Activated T-helper 17 cell treated with anti-CD3 and anti-CD28 coated beads, Interleukin-2, amount 50 U/mL, for 72 hours (primary cell): ENCODE measurements at regions not wholly inside any gene's neighbourhood (a gene's known extent, or its start where the extent isn't known, plus 50 kb on each side); places are given as distances from the start of the nearest gene placed in this dataset.

Source experiments
- ATAC-seq: fragments of 150-1000 bp; cut with Tn5 transposase; replicated peaks from 2 replicates; pipeline ENCODE4 v1.10.0; 2021; ENCODE audit warnings: mild to moderate bottlenecking, moderate library complexity
- H3K27ac Mint-ChIP-seq: one replicate; pipeline ENCODE4 v1.8.0; 2022; ENCODE audit warnings: mixed read lengths
- H3K27me3 Mint-ChIP-seq: one replicate; pipeline ENCODE4 v1.8.0; 2022; ENCODE audit warnings: mixed read lengths
- H3K36me3 Mint-ChIP-seq: one replicate; pipeline ENCODE4 v1.8.0; 2022; ENCODE audit warnings: low read depth, mild to moderate bottlenecking, mixed read lengths
- H3K4me1 Mint-ChIP-seq: one replicate; pipeline ENCODE4 v1.8.0; 2022; ENCODE audit warnings: mixed read lengths
- H3K4me3 Mint-ChIP-seq: one replicate; pipeline ENCODE4 v1.8.0; 2022; ENCODE audit warnings: mild to moderate bottlenecking, mixed read lengths
- H3K9me3 Mint-ChIP-seq: one replicate; pipeline ENCODE4 v1.8.0; 2022; ENCODE audit warnings: mixed read lengths

GRCh38 chr5:104952876-104953275 is 1390.3 kb upstream of the NUDT12 start:
- Mint-ChIP-seq H3K4me3 (no peak overlapping the region), H3K9me3 (peaks cover 21% of the 10 kb centered on the region), H3K36me3 (no peaks in the 10 kb centered on the region), H3K27me3 (no peaks in the 10 kb centered on the region), H3K27ac (no peak overlapping the region), H3K4me1 (no peaks in the 10 kb centered on the region)
- ATAC-seq, result no peak

DNA sequence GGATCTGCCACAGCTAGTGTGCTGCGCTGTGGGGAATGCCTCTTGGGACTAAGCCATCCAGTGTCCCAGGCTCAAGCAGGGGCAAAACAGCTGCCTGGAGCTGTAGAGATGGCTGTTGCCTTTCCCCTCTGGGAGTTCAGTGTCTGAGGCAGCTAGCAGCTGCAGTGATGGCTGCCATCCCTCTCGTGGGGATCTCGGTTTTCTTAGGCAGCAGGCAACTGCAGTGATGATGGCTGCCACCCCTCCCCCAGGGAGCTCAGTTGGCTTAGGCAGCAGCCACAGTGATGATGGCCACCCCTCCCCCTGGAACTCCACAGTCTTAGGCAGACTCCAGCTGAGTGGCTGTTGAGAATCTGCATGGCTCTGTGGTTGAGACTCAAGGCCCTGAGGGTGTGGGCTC is 1389.2 kb upstream of the NUDT12 start:
- Mint-ChIP-seq H3K27me3 (no peaks in the 10 kb centered on the region), H3K9me3 (peaks cover 13% of the 10 kb centered on the region), H3K4me1 (no peaks in the 10 kb centered on the region), H3K4me3 (no peak overlapping the region), H3K27ac (no peak overlapping the region), H3K36me3 (no peaks in the 10 kb centered on the region)
- no peak for ATAC-seq

GRCh38 chr5:104947076-104947475 is 1384.5 kb upstream of the NUDT12 start:
- no peak overlapping the region for H3K27ac Mint-ChIP-seq
- no peak overlapping the region for H3K4me3 Mint-ChIP-seq
- peaks cover 18% of the 10 kb centered on the region for H3K9me3 Mint-ChIP-seq
- no peaks in the 10 kb centered on the region for H3K4me1 Mint-ChIP-seq
- no peaks in the 10 kb centered on the region for H3K36me3 Mint-ChIP-seq
- H3K27me3 Mint-ChIP-seq, result no peaks in the 10 kb centered on the region
- ATAC-seq, result no peak

GRCh38 chr5:104942735-104943134 is 1380.1 kb upstream of the NUDT12 start:
- H3K9me3 Mint-ChIP-seq, result peaks cover 14% of the 10 kb centered on the region

GRCh38 chr5:104941030-104941645 is 1378.5 kb upstream of the NUDT12 start:
- Mint-ChIP-seq H3K27ac (no peak overlapping the region), H3K4me3 (no peak overlapping the region), H3K4me1 (no peaks in the 10 kb centered on the region), H3K36me3 (no peaks in the 10 kb centered on the region), H3K9me3 (peaks cover 14% of the 10 kb centered on the region), H3K27me3 (no peaks in the 10 kb centered on the region)
- ATAC-seq, result no peak

More at GRCh38 chr5:104942735-104943134, 1380.1 kb upstream of the NUDT12 start:
- Mint-ChIP-seq H3K4me3 (no peak overlapping the region), H3K4me1 (no peaks in the 10 kb centered on the region), H3K27ac (no peak overlapping the region), H3K36me3 (no peaks in the 10 kb centered on the region), H3K27me3 (no peaks in the 10 kb centered on the region)
- ATAC-seq, result no peak

DNA sequence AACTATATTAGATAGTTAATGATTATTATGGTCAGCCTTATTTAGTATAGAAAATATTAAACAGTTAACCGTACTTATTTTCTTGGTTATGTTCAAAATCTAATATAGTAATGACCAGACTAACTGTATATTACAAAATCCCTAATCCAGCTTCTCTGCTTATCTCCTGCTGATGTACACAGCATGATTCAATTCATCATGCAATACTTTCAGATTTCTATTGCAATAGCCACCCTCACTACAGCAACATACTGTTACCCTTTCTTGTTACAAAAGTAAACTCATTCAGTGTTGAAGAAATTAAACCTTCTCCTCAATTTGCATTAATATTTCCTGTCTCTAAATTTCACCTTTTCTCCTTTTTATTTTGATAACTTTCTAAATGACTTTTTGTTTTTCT is 1375.0 kb upstream of the NUDT12 start:
- Mint-ChIP-seq H3K27me3 (no peaks in the 10 kb centered on the region), H3K9me3 (peaks cover 20% of the 10 kb centered on the region), H3K27ac (no peak overlapping the region), H3K4me3 (no peak overlapping the region), H3K36me3 (no peaks in the 10 kb centered on the region), H3K4me1 (no peaks in the 10 kb centered on the region)
- no peak for ATAC-seq

DNA sequence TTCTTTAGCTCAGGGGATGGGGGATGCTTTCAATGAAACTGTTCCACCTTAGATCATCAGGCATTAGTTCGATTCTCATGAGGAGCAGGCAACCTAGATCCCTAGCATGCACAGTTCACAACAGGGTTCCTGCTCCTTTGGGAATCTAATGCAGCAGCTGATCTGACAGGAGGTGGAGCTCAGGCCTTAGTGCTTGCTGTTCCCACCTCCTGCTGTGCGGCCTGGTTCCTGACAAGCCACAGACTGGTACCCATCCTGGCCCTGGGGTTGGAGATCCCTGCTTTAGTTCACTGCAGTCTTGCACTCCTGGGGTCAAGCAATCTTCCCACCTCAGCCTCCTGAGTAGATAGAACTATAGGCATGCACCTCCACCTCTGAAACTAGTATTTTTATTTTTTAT is 1369.8 kb upstream of the NUDT12 start:
- Mint-ChIP-seq H3K4me1 (no peaks in the 10 kb centered on the region), H3K4me3 (no peak overlapping the region), H3K9me3 (peaks cover 14% of the 10 kb centered on the region), H3K27me3 (no peaks in the 10 kb centered on the region), H3K27ac (no peak overlapping the region), H3K36me3 (no peaks in the 10 kb centered on the region)
- ATAC-seq, result no peak

DNA sequence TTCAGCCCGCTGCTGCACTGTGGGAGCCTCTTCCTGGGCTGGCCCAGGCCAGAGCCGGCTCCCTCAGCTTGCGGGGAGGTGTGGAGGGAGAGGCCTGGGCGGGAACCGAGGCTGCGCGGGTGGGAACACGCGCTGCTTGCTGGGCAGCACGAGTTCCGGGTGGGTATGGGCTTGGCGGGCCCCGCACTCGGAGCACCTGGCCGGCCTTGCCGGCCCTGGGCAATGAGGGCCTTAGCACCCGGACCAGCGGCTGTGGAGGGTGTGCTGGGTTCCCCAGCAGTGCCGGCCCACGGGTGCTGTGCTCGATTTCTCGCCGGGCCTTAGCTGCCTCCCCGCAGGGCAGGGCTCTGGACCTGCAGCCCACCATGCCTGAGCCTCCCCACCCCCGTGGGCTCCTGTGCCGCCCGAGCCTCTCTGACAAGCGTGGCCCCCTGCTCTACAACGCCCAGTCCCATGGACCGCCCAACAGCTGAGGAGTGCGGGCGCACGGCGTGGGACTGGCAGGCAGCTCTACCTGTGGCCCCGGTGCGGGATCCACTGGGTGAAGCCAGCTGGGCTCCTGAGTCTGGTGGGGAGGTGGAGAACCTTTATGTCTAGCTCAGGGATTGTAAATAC is 1366.4 kb upstream of the NUDT12 start:
- no peaks in the 10 kb centered on the region for H3K36me3 Mint-ChIP-seq
- H3K4me3 Mint-ChIP-seq, result no peak overlapping the region
- peaks cover 13% of the 10 kb centered on the region for H3K9me3 Mint-ChIP-seq
- no peak overlapping the region for H3K27ac Mint-ChIP-seq
- H3K4me1 Mint-ChIP-seq, result no peaks in the 10 kb centered on the region
- no peaks in the 10 kb centered on the region for H3K27me3 Mint-ChIP-seq
- ATAC-seq, result no peak

DNA sequence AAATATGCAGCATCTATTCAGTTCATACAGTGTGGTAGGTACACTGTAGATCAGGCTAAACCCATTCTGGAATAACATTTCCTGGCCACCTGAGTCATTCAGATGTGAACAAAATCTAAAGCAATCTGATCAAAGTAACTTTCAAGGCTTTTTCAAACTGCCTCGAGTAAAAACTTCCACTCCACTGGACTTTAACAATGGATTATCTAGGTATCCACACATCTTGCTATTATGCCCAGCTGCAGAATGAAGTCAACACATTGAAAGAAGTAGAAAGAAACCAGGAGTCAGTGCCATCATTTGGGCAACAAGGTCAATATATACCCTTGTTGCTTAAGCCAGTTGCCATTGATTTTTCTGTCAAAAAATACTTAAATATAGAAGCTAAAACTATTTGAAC is 1352.6 kb upstream of the NUDT12 start:
- Mint-ChIP-seq H3K36me3 (no peaks in the 10 kb centered on the region), H3K27me3 (no peaks in the 10 kb centered on the region), H3K9me3 (peaks cover 4% of the 10 kb centered on the region), H3K4me3 (no peak overlapping the region), H3K27ac (no peak overlapping the region), H3K4me1 (no peaks in the 10 kb centered on the region)
- no peak for ATAC-seq

DNA sequence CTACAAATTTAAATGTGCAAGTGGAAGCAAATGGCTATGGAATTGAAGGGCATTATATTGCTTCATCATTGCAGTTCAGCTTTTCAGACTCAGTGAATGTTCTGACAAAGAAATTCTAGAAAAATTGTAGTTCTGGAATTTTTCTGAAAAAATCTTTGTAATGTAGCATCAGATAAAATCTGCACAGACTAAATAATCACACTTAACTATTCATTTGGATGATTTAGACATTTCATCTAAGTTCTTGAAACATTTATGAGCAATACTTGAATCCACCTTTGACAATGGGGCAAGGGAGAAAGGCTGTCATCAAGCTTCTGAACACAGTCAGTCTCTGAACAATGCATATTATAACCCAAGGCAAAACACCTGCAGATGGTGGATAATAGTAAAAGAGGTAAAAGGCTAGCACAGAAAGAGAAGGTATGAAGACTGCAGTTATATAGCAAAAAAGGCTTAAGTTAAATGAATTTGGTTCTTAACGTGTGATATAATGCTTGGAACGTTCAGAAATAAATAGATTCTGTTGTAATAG is 1352.0 kb upstream of the NUDT12 start:
- H3K9me3 Mint-ChIP-seq, result peaks cover 4% of the 10 kb centered on the region
- no peak overlapping the region for H3K4me3 Mint-ChIP-seq
- no peaks in the 10 kb centered on the region for H3K27me3 Mint-ChIP-seq
- H3K4me1 Mint-ChIP-seq, result no peaks in the 10 kb centered on the region
- H3K36me3 Mint-ChIP-seq, result no peaks in the 10 kb centered on the region
- no peak overlapping the region for H3K27ac Mint-ChIP-seq
- no peak for ATAC-seq

- no peak overlapping the region for H3K27ac Mint-ChIP-seq
- H3K4me1 Mint-ChIP-seq, result no peaks in the 10 kb centered on the region
- peaks cover 4% of the 10 kb centered on the region for H3K9me3 Mint-ChIP-seq
- H3K27me3 Mint-ChIP-seq, result no peaks in the 10 kb centered on the region
- no peak overlapping the region for H3K4me3 Mint-ChIP-seq
- no peak for ATAC-seq
- H3K36me3 Mint-ChIP-seq, result no peaks in the 10 kb centered on the region
These were observed 1351.3 kb upstream of the NUDT12 start for GRCh38 chr5:104913841-104914281.

DNA sequence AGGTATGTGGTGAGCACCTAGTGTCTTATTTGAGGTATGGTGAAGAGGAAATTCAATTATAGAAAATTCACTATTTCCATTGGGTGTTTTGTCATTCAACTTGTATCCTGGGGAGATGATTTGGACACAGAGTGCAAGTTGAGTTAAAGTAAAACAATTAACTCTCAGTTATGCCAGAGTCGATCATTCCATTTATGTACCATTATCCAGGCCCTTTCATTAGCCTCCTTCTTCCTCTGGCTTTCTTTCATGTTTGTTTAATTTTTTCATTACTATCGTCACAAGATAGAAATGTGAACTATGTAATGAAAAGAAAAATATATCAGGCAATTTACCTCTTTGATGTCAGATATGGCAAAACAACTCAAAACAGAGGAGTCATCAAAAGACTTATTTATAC is 1347.2 kb upstream of the NUDT12 start:
- H3K27ac Mint-ChIP-seq, result no peak overlapping the region
- H3K4me3 Mint-ChIP-seq, result no peak overlapping the region
- H3K27me3 Mint-ChIP-seq, result no peaks in the 10 kb centered on the region
- peaks cover 3% of the 10 kb centered on the region for H3K9me3 Mint-ChIP-seq
- H3K36me3 Mint-ChIP-seq, result no peaks in the 10 kb centered on the region
- ATAC-seq, result no peak
- no peaks in the 10 kb centered on the region for H3K4me1 Mint-ChIP-seq

DNA sequence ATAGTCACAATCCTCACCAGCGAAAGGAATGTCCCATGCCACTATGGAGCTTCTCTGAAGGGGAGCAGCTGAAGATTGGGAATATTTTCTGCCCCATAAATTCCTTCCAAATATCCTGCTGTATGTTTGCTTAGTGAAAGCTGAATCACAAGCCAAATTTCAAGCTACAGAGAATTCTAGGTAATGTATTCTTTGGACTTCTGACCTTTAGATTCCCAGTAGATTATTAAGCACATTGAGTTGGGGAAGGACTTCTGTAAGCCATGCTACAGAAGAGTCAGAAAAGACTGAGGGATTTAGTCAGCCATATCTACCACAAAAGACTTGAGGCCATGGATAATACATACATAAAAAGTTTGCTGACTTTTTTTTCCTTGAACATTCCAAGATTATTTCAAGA is 1342.0 kb upstream of the NUDT12 start:
- Mint-ChIP-seq H3K4me3 (no peak overlapping the region), H3K27me3 (no peaks in the 10 kb centered on the region), H3K36me3 (no peaks in the 10 kb centered on the region), H3K4me1 (no peaks in the 10 kb centered on the region), H3K27ac (no peak overlapping the region), H3K9me3 (peaks cover 7% of the 10 kb centered on the region)
- ATAC-seq, result no peak

- Mint-ChIP-seq H3K27ac (no peak overlapping the region), H3K4me3 (no peak overlapping the region), H3K9me3 (peaks cover 11% of the 10 kb centered on the region), H3K27me3 (no peaks in the 10 kb centered on the region), H3K36me3 (no peaks in the 10 kb centered on the region), H3K4me1 (no peaks in the 10 kb centered on the region)
- no peak for ATAC-seq
These were observed 1341.4 kb upstream of the NUDT12 start for GRCh38 chr5:104903941-104904340.

GRCh38 chr5:104891596-104891995 is 1329.0 kb upstream of the NUDT12 start:
- Mint-ChIP-seq H3K4me1 (no peaks in the 10 kb centered on the region), H3K27me3 (no peaks in the 10 kb centered on the region), H3K27ac (no peak overlapping the region), H3K4me3 (no peak overlapping the region), H3K36me3 (no peaks in the 10 kb centered on the region), H3K9me3 (peaks cover 14% of the 10 kb centered on the region)
- no peak for ATAC-seq
